Ectodermal cell (in vitro differentiated cells): ENCODE measurements at regions not wholly inside any gene's neighbourhood (a gene's known extent, or its start where the extent isn't known, plus 50 kb on each side); places are given as distances from the start of the nearest gene placed in this dataset.
"Not testable (repeated sequence)": the region's sequence is repeated elsewhere in the genome, so short reads cannot be mapped to it uniquely, and the experiment has no call there.

Experiments
- H3K27ac ChIP-seq: 2 replicates; pipeline ENCODE4 v1.7.0; 2013; ENCODE audit warnings: mild to moderate bottlenecking, low read depth, low read length; ENCODE audit not compliant: insufficient read depth, poor library complexity, severe bottlenecking
- H3K27me3 ChIP-seq: 2 replicates; pipeline ENCODE4 v1.7.0; 2013; ENCODE audit warnings: mild to moderate bottlenecking, low read length; ENCODE audit not compliant: insufficient read depth, control insufficient read depth, poor library complexity, severe bottlenecking
- H3K36me3 ChIP-seq: one replicate; pipeline ENCODE4 v1.7.0; 2013; ENCODE audit warnings: low read length; ENCODE audit not compliant: control insufficient read depth, insufficient read depth
- H3K4me1 ChIP-seq: one replicate; pipeline ENCODE4 v1.7.0; 2013; ENCODE audit warnings: low read length; ENCODE audit not compliant: control insufficient read depth, insufficient read depth
- H3K4me3 ChIP-seq: 2 replicates; pipeline ENCODE4 v1.7.0; 2013; ENCODE audit warnings: low read depth, low read length, control low read depth; ENCODE audit not compliant: insufficient read depth
- H3K9me3 ChIP-seq: 2 replicates; pipeline ENCODE4 v1.7.0; 2013; ENCODE audit warnings: mild to moderate bottlenecking, low read length, moderate library complexity; ENCODE audit not compliant: control insufficient read depth
- WGBS, 2 experiments: methylation state at CpG; one replicate each; pipeline ENCODE4 v1.1.7; 2013; ENCODE audit warnings: missing lambda C conversion rate in 2 of 2; 5-methylcytosine and 5-hydroxymethylcytosine counted together

DNA sequence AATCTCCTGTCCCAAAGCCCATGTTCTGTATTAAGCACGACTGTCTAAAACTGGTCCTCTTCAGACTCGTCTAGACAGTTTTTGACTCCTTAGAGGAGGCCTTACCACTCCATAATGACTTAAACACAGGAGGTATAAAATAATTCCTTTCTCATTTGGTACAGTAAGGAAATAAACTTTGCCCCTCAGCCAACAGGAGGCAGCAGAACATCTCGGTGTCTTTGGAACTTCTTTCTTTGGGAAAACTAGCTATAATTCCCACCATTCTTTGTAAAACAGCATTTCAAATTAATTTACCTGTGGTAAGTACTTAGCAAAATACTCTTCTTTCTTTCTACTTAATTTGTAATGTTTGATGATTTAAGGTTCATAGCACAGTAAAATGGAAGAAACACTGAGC lies 292.7 kb upstream of the G2E3 start:
- no peaks in the 10 kb centered on the region for H3K27me3 ChIP-seq
- H3K4me1 ChIP-seq: no peaks in the 10 kb centered on the region
- no peaks in the 10 kb centered on the region for H3K9me3 ChIP-seq
- H3K27ac ChIP-seq: no peak overlapping the region
- H3K36me3 ChIP-seq: no peaks in the 10 kb centered on the region
- WGBS, 2 experiments: 74 to 81% methylated on average over 3 of the region's 3 CpGs
- H3K4me3 ChIP-seq: no peak overlapping the region

DNA sequence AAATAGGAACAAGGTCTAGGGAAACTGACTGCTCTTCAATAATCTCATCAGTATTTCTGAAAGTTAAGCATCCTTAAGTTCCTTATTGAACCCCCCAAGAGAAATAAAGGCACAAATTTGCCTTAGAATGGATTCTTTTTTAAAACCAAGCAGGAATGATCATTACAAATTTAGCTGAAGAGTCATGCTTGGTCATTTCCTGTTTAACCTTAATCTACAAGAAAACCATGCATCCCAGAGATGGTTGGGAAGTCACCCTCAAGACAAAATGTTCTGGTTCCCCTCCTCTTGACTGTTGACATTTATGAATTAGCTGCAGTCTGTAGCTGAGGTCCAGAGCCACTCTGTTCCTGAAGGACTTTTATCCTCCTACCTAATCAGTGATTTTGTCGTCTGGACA lies 291.8 kb upstream of the G2E3 start:
- no peak overlapping the region for H3K4me3 ChIP-seq
- peaks cover 4% of the 10 kb centered on the region for H3K4me1 ChIP-seq
- H3K36me3 ChIP-seq: no peaks in the 10 kb centered on the region
- WGBS, 2 experiments: 90 to 100% methylated on average over 1 of the region's 1 CpG
- no peaks in the 10 kb centered on the region for H3K27me3 ChIP-seq
- no peaks in the 10 kb centered on the region for H3K9me3 ChIP-seq
- H3K27ac ChIP-seq: no peak overlapping the region

DNA sequence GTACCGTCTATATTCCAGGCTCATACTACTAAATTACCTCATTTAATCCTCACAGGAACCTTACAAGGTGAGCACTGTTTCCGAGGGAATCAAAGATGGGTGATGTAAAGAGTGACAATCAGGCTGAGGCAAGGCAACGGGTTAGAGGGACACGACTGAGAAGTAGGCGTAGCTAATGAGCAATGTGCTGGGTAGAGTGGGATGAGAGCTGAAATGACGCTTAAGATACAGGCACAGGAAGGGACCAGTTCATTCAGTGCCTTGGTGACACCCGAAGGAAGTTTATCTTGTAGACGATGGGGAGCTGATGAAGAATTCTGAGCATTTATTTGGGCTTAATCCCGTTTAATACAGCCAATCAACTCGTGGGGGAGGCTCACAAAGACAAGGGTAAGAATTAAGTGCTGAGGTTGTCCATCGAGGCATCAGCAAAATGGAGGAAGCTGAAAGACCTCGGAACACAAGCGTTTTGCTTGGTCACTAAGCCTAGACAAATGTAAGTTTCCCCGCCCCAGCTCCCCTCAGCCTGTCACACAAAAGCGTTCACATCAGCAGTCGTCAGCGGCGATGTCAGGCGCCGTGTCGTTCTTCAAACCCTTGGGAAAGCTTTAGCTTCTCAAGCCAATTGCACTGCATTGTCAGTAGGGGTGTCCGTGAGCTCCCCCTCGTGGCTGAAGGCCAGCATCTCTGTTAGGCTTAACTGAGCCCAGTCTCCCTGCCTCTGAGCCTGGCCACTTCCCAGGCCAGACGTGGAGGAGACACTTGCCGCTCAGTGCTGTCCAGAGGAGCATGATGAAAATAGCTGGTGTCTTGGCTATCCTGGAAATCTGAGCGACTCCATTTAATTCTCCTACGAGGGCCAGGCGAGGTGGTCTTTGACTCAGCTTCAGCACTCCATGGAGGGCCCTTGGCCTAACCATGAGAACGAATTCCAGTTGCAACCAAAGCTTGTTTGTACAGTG lies 288.5 kb upstream of the G2E3 start:
- H3K9me3 ChIP-seq: no peaks in the 10 kb centered on the region
- 36 to 38% methylated on average over 29 of the region's 29 CpGs for WGBS, 2 experiments
- H3K4me1 ChIP-seq: peaks cover 13% of the 10 kb centered on the region
- H3K4me3 ChIP-seq: no peak overlapping the region
- no peak overlapping the region for H3K27ac ChIP-seq
- H3K36me3 ChIP-seq: no peaks in the 10 kb centered on the region
- H3K27me3 ChIP-seq: no peaks in the 10 kb centered on the region

DNA sequence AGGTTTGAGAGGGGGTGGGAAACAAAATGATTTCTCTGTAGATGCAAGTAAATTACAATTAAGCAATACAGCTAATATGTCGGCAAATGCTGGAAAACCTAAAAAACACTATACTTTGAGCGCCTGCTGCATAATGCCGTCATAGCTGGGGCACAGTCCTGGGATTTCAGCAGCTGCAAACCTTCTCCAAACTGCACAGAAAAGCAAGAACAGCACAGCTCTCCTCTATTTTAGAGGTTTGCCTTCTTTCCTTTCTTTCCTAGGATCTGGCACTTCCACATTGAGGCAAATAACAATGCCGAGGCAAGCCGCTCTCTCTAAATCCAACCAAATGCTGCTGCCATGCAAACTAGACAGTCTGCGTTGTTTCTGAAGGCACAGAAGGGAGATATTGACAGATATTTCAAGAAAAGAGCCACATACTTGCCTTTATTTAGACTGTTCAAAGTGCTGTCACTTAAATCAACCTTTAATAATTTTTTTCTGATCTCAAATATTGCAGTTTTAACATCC lies 287.1 kb upstream of the G2E3 start:
- no peak overlapping the region for H3K27ac ChIP-seq
- no peaks in the 10 kb centered on the region for H3K36me3 ChIP-seq
- 87% methylated on average over 6 of the region's 6 CpGs for WGBS, 2 experiments
- no peaks in the 10 kb centered on the region for H3K27me3 ChIP-seq
- peaks cover 13% of the 10 kb centered on the region for H3K4me1 ChIP-seq
- H3K9me3 ChIP-seq: no peaks in the 10 kb centered on the region
- H3K4me3 ChIP-seq: no peak overlapping the region

DNA sequence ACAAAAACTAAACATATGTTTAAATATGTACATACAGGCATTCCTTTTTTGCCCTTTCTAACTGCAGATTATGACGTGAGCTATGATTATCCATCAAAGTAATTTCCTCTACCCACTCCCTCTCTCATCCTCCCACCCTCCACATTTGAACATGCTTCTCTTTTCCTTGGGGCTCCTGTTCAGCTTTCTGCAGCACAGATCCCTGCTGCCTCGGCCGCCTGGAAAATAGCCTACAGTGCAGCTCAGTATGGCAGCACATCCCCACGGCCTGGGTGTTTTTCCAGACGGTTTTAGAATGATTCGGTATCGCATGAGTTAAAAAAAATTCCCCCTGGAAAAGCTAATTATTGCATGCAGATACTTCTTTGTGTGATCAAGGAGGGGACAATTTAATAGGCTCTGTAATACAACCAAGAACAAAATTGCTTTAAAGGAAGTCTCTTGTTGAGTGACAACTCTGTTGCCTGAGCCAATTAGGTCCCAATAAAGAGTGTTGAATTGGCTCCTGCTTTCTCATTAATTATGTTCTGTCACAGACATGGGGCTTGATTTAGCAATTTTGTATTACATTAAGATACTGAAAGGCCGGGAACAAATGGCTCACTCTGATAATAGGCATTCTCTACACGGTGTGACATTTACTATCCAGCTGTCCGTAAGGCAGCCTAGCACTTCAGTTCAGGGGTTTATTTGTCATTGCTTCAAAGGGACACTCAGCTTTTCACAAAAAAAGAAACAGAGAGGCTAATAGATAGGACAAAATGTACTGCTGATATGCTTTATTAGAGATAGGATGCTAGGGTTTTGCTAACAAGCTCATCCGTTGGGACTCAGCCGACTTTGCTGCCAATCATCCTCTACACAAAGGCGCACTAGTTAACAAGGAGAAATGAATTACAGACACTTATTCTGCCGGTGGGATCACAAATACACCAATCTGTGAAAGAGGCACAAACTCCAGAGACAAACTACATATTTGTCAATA lies 285.8 kb upstream of the G2E3 start:
- peaks cover 13% of the 10 kb centered on the region for H3K4me1 ChIP-seq
- 73 to 74% methylated on average over 14 of the region's 14 CpGs for WGBS, 2 experiments
- peak overlapping the region; percentile 53 for H3K27ac ChIP-seq
- H3K9me3 ChIP-seq: no peaks in the 10 kb centered on the region
- no peaks in the 10 kb centered on the region for H3K36me3 ChIP-seq
- H3K4me3 ChIP-seq: no peak overlapping the region
- no peaks in the 10 kb centered on the region for H3K27me3 ChIP-seq

DNA sequence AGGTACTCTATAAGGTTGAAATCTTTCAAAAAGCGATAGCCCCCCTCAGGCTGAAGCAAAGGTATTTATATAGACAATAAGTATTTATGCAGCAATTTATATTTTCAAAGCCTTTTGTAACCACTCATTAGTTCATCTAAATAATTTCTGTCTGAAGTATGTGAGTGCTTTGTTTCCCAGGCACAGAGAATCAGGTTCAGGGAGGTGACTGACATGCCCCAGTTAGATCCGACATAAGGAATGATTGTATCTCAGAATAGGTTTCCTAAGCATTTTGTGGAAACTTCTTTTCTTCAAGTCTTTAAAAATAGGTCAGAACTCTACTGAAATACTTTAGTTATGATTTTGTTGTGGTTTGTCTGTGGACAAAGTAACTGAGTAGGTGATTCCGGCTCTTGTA lies 283.4 kb upstream of the G2E3 start:
- Histone ChIP-seq H3K27me3 (no peaks in the 10 kb centered on the region), H3K4me1 (peaks cover 13% of the 10 kb centered on the region), H3K36me3 (no peaks in the 10 kb centered on the region), H3K4me3 (no peak overlapping the region), H3K27ac (no peak overlapping the region), H3K9me3 (no peaks in the 10 kb centered on the region)
- WGBS, 2 experiments: 96 to 100% methylated on average over 2 to 3 of the region's 3 CpGs

DNA sequence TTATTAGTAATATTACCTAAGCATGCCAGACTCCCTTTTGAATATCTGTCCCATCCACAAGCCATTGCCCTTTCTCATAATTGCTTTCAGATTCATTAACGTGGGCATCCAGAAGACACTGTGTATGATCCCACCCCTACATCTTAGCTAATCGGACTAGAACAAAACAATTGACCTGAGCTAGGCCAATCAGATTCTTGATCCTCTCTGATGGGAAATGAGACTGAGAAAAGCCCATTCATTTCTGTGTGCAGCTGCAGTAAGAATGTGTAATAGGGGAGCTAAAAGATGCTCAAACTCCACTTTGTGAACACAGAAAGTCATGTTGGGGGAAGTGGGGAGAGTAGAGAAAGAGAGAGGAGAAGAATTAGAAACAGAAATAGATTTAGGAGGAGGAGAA lies 281.7 kb upstream of the G2E3 start:
- 93 to 95% methylated on average over 2 of the region's 2 CpGs for WGBS, 2 experiments
- H3K27ac ChIP-seq: no peak overlapping the region
- no peaks in the 10 kb centered on the region for H3K27me3 ChIP-seq
- H3K4me1 ChIP-seq: peaks cover 9% of the 10 kb centered on the region
- H3K4me3 ChIP-seq: no peak overlapping the region
- H3K9me3 ChIP-seq: no peaks in the 10 kb centered on the region
- H3K36me3 ChIP-seq: no peaks in the 10 kb centered on the region

DNA sequence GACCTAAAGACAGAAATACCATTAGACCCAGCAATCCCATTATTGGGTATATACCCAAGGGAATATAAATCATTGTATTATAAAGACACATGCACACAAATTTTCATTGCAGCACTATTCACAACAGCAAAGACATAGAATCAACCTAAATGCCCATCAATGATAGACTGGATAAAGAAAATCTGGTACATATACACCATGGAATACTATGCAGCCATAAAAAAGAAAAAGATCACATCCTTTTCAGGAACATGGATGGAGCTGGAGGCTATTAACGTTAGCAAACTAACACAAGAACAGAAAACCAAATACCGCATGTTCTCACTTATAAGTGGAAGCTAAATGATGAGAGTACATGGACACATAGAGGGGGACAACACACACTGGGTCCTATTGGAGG lies 280.1 kb upstream of the G2E3 start:
- WGBS, 2 experiments: 86 to 90% methylated on average over 1 to 2 of the region's 2 CpGs
- H3K4me3 ChIP-seq, H3K36me3 ChIP-seq, H3K27me3 ChIP-seq, H3K27ac ChIP-seq, H3K9me3 ChIP-seq, H3K4me1 ChIP-seq: not testable (repeated sequence)

DNA sequence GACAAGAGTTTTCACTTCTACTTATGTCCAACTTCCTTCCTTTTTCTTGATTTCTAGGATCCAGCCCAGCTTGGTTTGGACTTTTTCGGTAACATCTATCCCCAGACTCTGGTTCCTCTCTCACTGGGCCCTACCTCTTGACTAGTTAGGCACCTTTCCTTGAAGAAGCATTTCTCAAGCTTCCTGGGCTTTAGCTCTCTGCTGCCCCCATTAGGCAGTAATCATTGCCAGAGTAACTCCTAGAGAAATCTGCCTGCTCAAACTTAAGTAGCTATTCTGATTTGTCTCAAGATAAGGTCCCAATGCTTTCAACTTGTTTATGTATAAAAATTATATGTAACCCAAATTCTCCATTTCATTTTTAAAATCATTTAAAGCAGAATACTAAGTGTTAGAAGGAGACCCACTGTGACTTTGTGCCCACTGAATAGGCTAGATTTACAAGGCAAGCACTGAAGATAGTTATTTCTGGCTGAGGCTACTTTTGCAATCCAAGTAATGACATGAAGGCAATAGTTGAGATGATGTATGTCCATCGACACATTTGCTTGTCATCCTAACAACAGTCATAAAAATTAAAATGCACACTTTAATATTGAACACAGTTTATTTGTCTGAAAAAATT lies 275.0 kb upstream of the G2E3 start:
- Histone ChIP-seq H3K36me3 (no peaks in the 10 kb centered on the region), H3K27me3 (no peaks in the 10 kb centered on the region), H3K4me3 (no peak overlapping the region), H3K27ac (no peak overlapping the region), H3K4me1 (no peaks in the 10 kb centered on the region), H3K9me3 (no peaks in the 10 kb centered on the region)
- whole genome bisulfite sequencing, 2 experiments: 56 to 63% methylated on average over 1 of the region's 2 CpGs
